A549 (cell line): ENCODE measurements at regions not wholly inside any gene's neighbourhood (a gene's known extent, or its start where the extent isn't known, plus 50 kb on each side); places are given as distances from the start of the nearest gene placed in this dataset.

Experiments used
- ATAC-seq, 2 experiments: fragments of 200-7000 bp in 1 of 2; fragments of >200 bp in 1 of 2; cut with Nextera tagmentation in 1 of 2; cut with Tn5 transposase in 1 of 2; 3 replicates each; pipeline versions ENCODE4 v1.8.0 to v1.9.1; 2018 to 2020; ENCODE audit warnings: mild to moderate bottlenecking in 1 of 2, moderate library complexity in 1 of 2
- CTCF ChIA-PET: fragments of 300-600 bp; sonication (Branson Sonifier 250); formaldehyde crosslinking; extraction: SDS; loops from one replicate; lab custom pipeline; 2021; ENCODE audit warnings: antibody characterized with exemption, inconsistent platforms; lab: Yijun Ruan, JAX
- POLR2A ChIA-PET: fragments of 350-600 bp; formaldehyde crosslinking; extraction: SDS; loops from one replicate; lab custom pipeline; 2021; ENCODE audit warnings: antibody characterized with exemption, inconsistent platforms; lab: Yijun Ruan, JAX
- DNase-seq, 2 experiments: peaks; one replicate each; pipeline versions ENCODE4 v3.0.0 to v3.0.0-alpha.2; 2011 to 2016; ENCODE audit warnings: low read depth in 1 of 2, low spot score in 1 of 2
- FAIRE-seq: peaks from 2 replicates; lab custom pipeline; 2011; peaks lifted over from hg19 to GRCh38; lab: Jason Lieb, UNC
- H3K27ac ChIP-seq, 2 experiments: fragments of >200 bp; sonication (Bioruptor Twin); formaldehyde crosslinking; 3 replicates each; pipeline ENCODE4 v1.5.1; 2016 to 2017
- H3K4me1 ChIP-seq: fragments of >200 bp; sonication (Bioruptor Twin); formaldehyde crosslinking; 3 replicates; pipeline ENCODE4 v1.6.1; 2016
- H3K4me2 ChIP-seq: fragments of >200 bp; sonication (Bioruptor Twin); formaldehyde crosslinking; 3 replicates; pipeline ENCODE4 v1.6.1; 2016
- H3K4me3 ChIP-seq: fragments of >200 bp; sonication (Bioruptor Twin); formaldehyde crosslinking; 3 replicates; pipeline ENCODE4 v1.5.1; 2016
- H3K9me3 ChIP-seq: fragments of >200 bp; sonication (Bioruptor Twin); formaldehyde crosslinking; 3 replicates; pipeline ENCODE4 v1.6.1; 2016
- ATOH8 ChIP-seq: fragments of 250-450 bp; sonication (Bioruptor Pico); IDR thresholded peaks from 2 replicates; pipeline ENCODE4 v1.5.0; 2020; ENCODE audit warnings: low read depth, mild to moderate bottlenecking, moderate library complexity
- CBX8 ChIP-seq: fragments of 200-600 bp; sonication (generic); IDR thresholded peaks from 2 replicates; pipeline ENCODE4 v1.6.1; 2016
- CEBPB ChIP-seq, 2 experiments: fragments of >200 bp in 1 of 2; sonication (Bioruptor Twin) in 1 of 2; formaldehyde crosslinking in 1 of 2; IDR thresholded peaks; 2 replicates each; pipeline ENCODE4 v1.6.1; 2012 to 2016
- CTCF ChIP-seq: fragments of >200 bp; sonication (Bioruptor Twin); formaldehyde crosslinking; IDR thresholded peaks from 3 replicates; pipeline ENCODE4 v1.5.1; 2016
- EP300 ChIP-seq, 2 experiments: fragments of >200 bp; sonication (Bioruptor Twin); formaldehyde crosslinking; IDR thresholded peaks; 2 replicates in 1 of 2; 3 replicates in 1 of 2; pipeline ENCODE4 v1.6.1; 2016 to 2017
- ESRRA ChIP-seq: fragments of 150-350 bp; IDR thresholded peaks from 2 replicates; pipeline ENCODE4 v1.6.1; 2014; ENCODE audit warnings: mild to moderate bottlenecking, low read length, borderline replicate concordance
- FOSB ChIP-seq: fragments of 250-450 bp; sonication (Bioruptor Pico); IDR thresholded peaks from 2 replicates; pipeline ENCODE4 v1.5.0; 2020; ENCODE audit warnings: mild to moderate bottlenecking, moderate library complexity
- HOXB13 ChIP-seq: fragments of 250-450 bp; sonication (Bioruptor Pico); IDR thresholded peaks from 2 replicates; pipeline ENCODE4 v1.5.0; 2020; ENCODE audit warnings: low read depth, mild to moderate bottlenecking, moderate library complexity
- KDM1A ChIP-seq: fragments of 200-600 bp; sonication (generic); IDR thresholded peaks from 2 replicates; pipeline ENCODE4 v1.6.1; 2016; ENCODE audit warnings: low read depth, mild to moderate bottlenecking
- KDM5A ChIP-seq: fragments of 200-600 bp; sonication (generic); IDR thresholded peaks from 2 replicates; pipeline ENCODE4 v1.6.1; 2016; ENCODE audit warnings: antibody characterized with exemption, mild to moderate bottlenecking
- POLR2A ChIP-seq: IDR thresholded peaks from 2 replicates; pipeline ENCODE4 v1.6.1; 2012; ENCODE audit warnings: mild to moderate bottlenecking, low read length
- REST ChIP-seq: fragments of 200-600 bp; sonication (generic); IDR thresholded peaks from 2 replicates; pipeline ENCODE4 v1.6.1; 2016; ENCODE audit warnings: antibody characterized with exemption, mild to moderate bottlenecking, moderate library complexity
- SMC3 ChIP-seq: fragments of >200 bp; sonication (Bioruptor Twin); formaldehyde crosslinking; IDR thresholded peaks from 3 replicates; pipeline ENCODE4 v1.6.1; 2018; ENCODE audit warnings: inconsistent platforms
- TFCP2L1 ChIP-seq: fragments of 250-450 bp; sonication (Bioruptor Pico); IDR thresholded peaks from 2 replicates; pipeline ENCODE4 v1.5.0; 2021; ENCODE audit warnings: mild to moderate bottlenecking
- TP53 ChIP-seq: fragments of 250-450 bp; sonication (Bioruptor Pico); IDR thresholded peaks from 2 replicates; pipeline ENCODE4 v1.5.0; 2021; ENCODE audit warnings: mild to moderate bottlenecking, moderate library complexity
- ZFP36 ChIP-seq: fragments of 450-650 bp; IDR thresholded peaks from 2 replicates; pipeline ENCODE4 v1.6.1; 2014; ENCODE audit warnings: borderline replicate concordance; ENCODE audit not compliant: partially characterized antibody
- ZNF302 ChIP-seq: fragments of 250-450 bp; sonication (Bioruptor Pico); IDR thresholded peaks from 2 replicates; pipeline ENCODE4 v1.9.0; 2021; ENCODE audit warnings: inconsistent platforms, mild to moderate bottlenecking, moderate library complexity
- ZSCAN20 ChIP-seq: fragments of 250-450 bp; sonication (Bioruptor Pico); IDR thresholded peaks from 2 replicates; pipeline ENCODE4 v1.8.0; 2022; ENCODE audit warnings: mild to moderate bottlenecking, moderate library complexity
- WGBS: methylation state at CpG from one replicate; pipeline ENCODE4 v1.1.6; 2017; ENCODE audit errors: missing lambda C conversion rate; 5-methylcytosine and 5-hydroxymethylcytosine counted together

- TF ChIP-seq ESRRA = no peak
- no peak for TF ChIP-seq SMC3
- TF ChIP-seq, all 56 proteins: peak for 0
Measured at GRCh38 chr2:239502430-239503186, 101.8 kb upstream of the HDAC4 start (continued).

GRCh38 chr2:239500574-239501550 is 100.0 kb upstream of the HDAC4 start:
- H3K4me2 ChIP-seq = no peak overlapping the region
- no peak overlapping the region for H3K4me3 ChIP-seq
- FAIRE-seq = no peak
- H3K9me3 ChIP-seq = peaks cover 5% of the 10 kb centered on the region; the same call in 1 of the 3 replicates
- TF ChIP-seq CBX8 (no peak), KDM1A (no peak), TP53 (CRISPR knock-in tag) (no peak)
- WGBS = 49% methylated on average over 19 of the region's 22 CpGs
- ChIA-PET POLR2A (no interaction called here), CTCF (interaction anchor here (1.4 kb wide), 1 partner anchor 13 kb away, joined by 3 read pairs; no protein-coding TSS in a partner anchor)
- no peak for DNase-seq
- ATAC-seq = no peak
- H3K4me1 ChIP-seq = no peaks in the 10 kb centered on the region
- no peak overlapping the region for H3K27ac ChIP-seq

- DNase-seq (no peak), FAIRE-seq (no peak), ATAC-seq (no peak; a peak in 1 of 6 replicates)
- Histone ChIP-seq H3K9me3 (peaks cover 5% of the 10 kb centered on the region; the same call in 1 of the 3 replicates), H3K4me2 (no peak overlapping the region), H3K4me3 (no peak overlapping the region), H3K4me1 (no peaks in the 10 kb centered on the region), H3K27ac (no peak overlapping the region)
- WGBS = 15% methylated on average over 12 of the region's 13 CpGs
- TF ChIP-seq EP300 (IDR thresholded peaks at IDR 0.05) (no peak), CTCF (no peak), HOXB13 (CRISPR knock-in tag) (no peak), ZFP36 (no peak), POLR2A (no peak), REST (no peak), KDM5A (no peak), TP53 (CRISPR knock-in tag) (no peak), TFCP2L1 (CRISPR knock-in tag) (no peak), KDM1A (no peak), ZSCAN20 (CRISPR knock-in tag) (no peak), CEBPB (IDR thresholded peaks at IDR 0.05) (no peak), FOSB (CRISPR knock-in tag) (no peak), ZNF302 (CRISPR knock-in tag) (no peak), ATOH8 (CRISPR knock-in tag) (no peak)
- ChIA-PET CTCF (interaction anchor here (0.7 kb wide), 1 partner anchor 331 kb away, joined by 3 read pairs; no protein-coding TSS in a partner anchor), POLR2A (no interaction called here)
Measured at GRCh38 chr2:239499726-239500573, 99.1 kb upstream of the HDAC4 start.
